ENCODE measurements at regions not wholly inside any gene's neighbourhood (a gene's known extent, or its start where the extent isn't known, plus 50 kb on each side); places are given as distances from the start of the nearest gene placed in this dataset.
"Not testable (repeated sequence)": the region's sequence is repeated elsewhere in the genome, so short reads cannot be mapped to it uniquely, and the experiment has no call there.

- DNase-seq: no peak
Observed at GRCh38 chr20:40309731-40310130, 379.3 kb downstream of the MAFB start.

GRCh38 chr20:40307997-40308396 lies 381.0 kb downstream of the MAFB start:
- DNase-seq: no peak

GRCh38 chr20:40307268-40307667 lies 381.8 kb downstream of the MAFB start:
- no peak for DNase-seq

- no peak for DNase-seq
Observed at GRCh38 chr20:40305303-40305702, 383.7 kb downstream of the MAFB start.

GRCh38 chr20:40304119-40304613 lies 384.9 kb downstream of the MAFB start:
- DNase-seq: no peak

GRCh38 chr20:40294747-40295146 lies 394.3 kb downstream of the MAFB start:
- DNase-seq: no peak

DNA sequence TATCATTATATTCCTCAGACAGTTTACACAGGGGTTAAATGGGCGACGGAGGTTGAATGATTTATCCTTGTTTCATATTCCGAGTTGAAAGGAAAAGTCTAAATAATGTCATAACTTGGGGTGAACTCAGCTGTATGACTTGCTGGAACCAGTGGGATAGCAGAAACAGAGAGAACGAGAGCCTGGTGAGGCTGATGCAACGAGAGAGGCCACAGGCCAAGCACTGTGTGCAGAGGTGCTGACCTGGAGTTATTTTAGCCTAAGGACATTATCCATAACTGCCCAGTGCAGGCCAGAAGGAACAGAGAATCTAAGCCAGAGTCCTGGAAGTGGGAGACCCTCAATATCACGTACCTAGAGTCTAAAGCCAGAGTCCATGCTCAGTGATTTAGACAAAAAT lies 394.9 kb downstream of the MAFB start:
- no peak for DNase-seq

DNA sequence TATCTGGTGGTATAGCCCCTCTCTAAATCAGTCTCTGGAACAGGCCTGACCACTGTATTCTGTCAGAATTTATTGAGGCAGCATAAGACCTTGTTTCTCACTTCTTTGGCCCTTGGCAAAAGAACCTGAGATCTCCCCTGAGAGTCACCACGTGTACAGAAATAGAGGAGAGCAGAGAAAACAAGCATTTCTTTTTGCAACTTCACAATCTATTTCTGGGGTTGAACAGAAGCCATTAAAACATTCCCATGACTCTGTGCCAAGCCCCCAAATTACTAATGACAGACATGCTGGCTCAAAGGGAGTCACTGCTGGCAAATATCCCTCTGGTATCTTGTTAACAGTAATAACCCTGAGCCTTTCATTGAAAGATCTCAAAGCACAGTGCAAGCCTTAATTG lies 395.3 kb downstream of the MAFB start:
- no peak for DNase-seq

DNA sequence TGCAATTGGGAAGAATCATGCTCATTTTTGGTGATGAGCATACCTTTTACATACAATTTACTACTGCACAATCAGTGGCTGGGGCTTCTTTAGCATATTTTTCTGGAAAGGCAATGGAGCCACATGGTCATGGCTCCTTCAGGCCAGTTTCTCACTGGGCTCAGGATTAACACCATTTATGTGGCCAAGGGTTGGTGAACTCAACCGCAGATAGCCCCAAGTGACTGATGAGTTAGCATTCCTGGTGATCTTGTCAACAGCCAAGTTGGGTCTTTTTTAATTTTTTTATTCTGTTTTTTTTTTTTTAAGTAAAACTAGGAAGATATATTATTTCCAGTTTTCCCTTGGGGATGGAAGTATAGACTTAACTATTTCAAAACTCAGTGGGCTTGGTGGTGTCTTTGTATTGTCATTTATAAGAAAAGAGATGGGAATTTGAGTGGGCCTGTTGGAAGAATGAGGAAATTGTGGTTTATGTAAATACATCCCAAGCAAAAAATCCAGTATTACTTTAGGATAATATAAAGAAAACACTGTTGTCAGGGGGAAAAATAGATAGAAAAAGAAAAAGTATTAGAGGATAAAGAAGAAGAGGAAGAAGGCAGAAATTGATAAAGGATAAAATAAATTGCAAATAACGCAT lies 397.4 kb downstream of the MAFB start:
- no peak for DNase-seq

GRCh38 chr20:40287683-40288082 lies 401.4 kb downstream of the MAFB start:
- DNase-seq: no peak

DNA sequence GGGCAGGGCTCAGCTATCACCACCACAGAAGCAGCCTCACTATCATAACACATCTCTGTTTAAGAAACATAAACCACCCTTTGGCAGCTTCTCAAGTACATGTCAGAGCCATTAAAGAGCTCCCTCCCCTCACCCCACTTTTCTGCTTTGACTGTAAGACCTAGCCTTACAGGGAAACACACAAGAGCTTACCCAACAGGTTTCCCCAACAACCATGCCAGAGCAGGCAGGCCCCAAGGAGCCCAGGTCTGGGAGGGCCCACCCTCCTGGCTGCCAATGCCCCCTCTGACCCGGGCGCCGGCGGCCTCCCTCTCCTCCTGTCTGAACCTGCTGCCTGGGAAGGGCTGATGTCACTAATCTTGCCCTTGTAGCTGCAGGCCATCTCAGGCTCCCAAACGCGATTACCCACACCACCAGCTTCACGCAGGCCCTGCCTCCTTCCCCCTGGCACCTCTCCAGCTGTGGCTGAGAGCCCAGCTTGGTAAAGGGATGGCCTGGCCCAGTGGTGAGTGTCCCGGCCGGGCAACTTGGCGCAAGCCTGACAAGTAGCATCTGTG lies 402.0 kb downstream of the MAFB start:
- DNase-seq: no peak

GRCh38 chr20:40284611-40285010 lies 404.4 kb downstream of the MAFB start:
- DNase-seq: no peak

GRCh38 chr20:40283689-40284088 lies 405.3 kb downstream of the MAFB start:
- no peak for DNase-seq

GRCh38 chr20:40282941-40283340 lies 406.1 kb downstream of the MAFB start:
- no peak for DNase-seq

GRCh38 chr20:40282541-40282940 lies 406.5 kb downstream of the MAFB start:
- DNase-seq: no peak

DNA sequence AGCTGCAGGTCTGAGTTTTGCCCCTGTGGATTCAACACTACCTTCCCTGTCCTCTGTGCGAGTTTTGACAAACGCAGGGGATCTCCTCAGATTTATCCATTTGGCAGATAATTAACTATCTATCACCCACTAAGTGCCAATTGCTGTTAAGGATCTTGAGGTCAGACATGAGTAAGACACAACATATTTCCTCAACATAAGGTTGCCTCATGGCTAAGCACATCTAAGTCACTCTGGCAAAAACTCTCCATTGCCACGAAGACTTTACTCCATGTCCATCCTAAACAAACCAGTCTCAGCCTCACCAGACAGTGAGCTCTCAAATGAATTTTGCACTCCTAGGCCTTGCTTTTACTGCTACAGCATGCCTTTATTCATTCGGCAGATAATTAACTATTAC lies 408.4 kb downstream of the MAFB start:
- no peak for DNase-seq

DNA sequence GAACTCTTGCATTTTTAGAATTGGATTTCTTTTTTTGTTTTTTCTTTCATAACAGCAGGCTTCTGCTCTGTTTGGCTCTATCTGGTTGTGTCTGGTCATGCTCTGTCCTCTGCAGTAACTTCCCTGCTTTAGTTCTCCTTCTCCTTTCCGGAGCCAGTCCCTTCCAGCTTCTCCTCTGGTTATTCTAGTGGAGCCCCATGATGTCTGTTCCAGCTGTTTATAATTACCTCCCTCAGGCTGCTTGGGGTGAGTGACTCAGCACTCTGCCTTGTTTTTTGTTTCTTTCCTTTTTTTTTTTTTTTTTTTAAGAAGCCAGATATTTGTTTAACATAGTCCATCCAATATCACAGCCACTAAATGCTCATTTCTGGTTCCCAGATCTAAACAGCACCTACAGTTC lies 409.6 kb downstream of the MAFB start:
- DNase-seq: peak; percentile 7

DNA sequence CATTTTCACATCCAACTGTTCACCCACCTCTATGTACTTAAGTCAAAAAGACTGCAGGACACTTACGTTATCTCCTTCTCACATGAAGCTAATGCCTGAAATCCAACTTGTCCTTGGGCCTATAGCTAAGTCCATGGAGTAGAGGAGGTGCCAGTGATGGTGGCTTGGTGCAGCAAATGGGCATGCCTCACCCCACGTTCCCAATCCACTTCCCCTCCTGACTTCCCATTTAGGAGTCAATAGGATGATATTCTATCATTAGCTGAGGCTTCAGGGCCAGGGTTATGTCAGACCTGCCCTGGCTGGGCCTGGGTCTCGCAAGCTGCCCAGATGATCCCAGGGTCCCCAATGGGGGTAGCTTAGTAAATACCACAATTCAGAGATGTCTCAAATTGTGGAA lies 410.4 kb downstream of the MAFB start:
- DNase-seq: no peak

GRCh38 chr20:40276301-40276700 lies 412.7 kb downstream of the MAFB start:
- no peak for DNase-seq

DNA sequence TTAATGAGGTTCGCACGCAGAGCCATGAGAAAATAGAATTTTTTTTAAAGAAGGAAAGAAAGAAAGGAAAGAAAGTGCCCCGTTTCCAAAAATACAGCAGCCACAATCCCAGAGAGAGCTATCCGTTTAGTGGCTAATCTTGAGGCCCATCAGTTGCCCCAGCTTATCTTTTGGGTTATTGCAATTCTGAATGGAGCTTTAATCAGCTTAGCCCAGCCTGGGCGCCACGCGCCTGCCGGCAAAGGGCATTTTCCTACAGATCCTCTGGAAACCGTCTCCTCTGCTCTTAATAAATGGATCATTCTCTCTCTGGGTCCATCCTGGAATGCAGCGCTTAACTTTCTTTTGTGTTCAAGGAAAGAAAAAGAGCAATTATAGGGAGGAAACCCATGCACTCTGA lies 413.3 kb downstream of the MAFB start:
- DNase-seq: no peak

DNA sequence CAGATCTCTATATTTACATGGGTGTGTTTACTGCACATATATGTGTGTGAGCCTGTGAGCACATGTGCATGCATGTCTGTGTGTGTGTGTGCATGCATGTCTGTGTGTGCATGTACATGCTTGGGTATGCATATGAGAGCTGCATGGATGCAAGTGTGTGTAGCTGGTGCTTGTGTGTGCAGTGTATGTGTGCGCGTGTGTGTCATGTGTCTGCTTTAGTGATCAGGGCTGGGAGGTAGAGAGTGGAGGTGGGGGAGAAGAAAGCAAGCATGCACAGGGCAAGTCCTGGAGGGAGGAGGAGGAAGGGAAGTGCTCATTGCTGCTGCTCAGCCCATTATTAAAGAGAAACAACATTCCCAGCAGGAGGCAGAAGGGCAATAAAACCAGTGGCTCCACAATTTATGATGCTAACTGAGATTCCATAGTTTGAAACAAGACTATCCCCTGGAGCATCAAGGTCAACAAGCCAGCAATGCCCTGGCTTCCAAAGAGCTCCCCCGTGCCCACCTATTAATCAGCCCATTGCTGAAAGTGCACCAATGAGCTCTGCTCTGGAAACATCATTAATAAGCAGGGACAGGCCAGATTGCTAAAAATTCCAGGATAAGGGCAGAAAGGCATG lies 414.0 kb downstream of the MAFB start:
- no peak for DNase-seq

DNA sequence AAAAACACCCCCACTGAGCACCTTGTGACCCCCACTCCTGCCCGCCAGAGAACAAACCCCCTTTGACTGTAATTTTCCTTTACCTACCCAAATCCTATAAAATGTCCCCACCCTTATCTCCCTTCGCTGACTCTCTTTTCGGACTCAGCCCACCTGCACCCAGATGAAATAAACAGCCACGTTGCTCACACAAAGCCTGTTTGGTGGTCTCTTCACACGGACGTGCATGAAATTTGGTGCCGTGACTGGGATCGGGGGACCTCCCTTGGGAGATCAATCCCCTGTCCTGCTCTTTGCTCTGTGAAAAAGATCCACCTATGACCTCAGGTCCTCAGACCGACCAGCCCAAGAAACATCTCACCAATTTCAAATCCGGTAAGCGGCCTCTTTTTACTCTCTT lies 419.8 kb downstream of the MAFB start:
- not testable (repeated sequence) for DNase-seq

- DNase-seq: no peak
Observed at GRCh38 chr20:40268321-40269075, 420.5 kb downstream of the MAFB start.

Data from kidney glomerular epithelial cell (primary cell).